Fibroblast of lung (primary cell): ENCODE measurements at regions not wholly inside any gene's neighbourhood (a gene's known extent, or its start where the extent isn't known, plus 50 kb on each side); places are given as distances from the start of the nearest gene placed in this dataset.

Experiments
- DNase-seq, 2 donors: peaks; one replicate each; pipeline versions ENCODE4 v3.0.0 to v3.0.0-alpha.2; 2010; ENCODE audit warnings: low read depth in 2 of 2
- H2AFZ ChIP-seq: 2 replicates; pipeline ENCODE4 v1.5.1; 2012; ENCODE audit warnings: low read length, control low read depth, inconsistent platforms
- H3K27ac ChIP-seq: 2 replicates; pipeline ENCODE4 v1.5.1; 2011; ENCODE audit warnings: low read length, control low read depth; ENCODE audit not compliant: insufficient read depth
- H3K27me3 ChIP-seq: 2 replicates; pipeline ENCODE4 v1.5.1; 2011; ENCODE audit warnings: mild to moderate bottlenecking, low read length; ENCODE audit not compliant: control insufficient read depth, insufficient read depth
- H3K36me3 ChIP-seq: 2 replicates; pipeline ENCODE4 v1.5.1; 2011; ENCODE audit warnings: low read length; ENCODE audit not compliant: control insufficient read depth, insufficient read depth
- H3K4me1 ChIP-seq: 2 replicates; pipeline ENCODE4 v1.5.1; 2011; ENCODE audit warnings: low read length; ENCODE audit not compliant: control insufficient read depth, insufficient read depth; ENCODE audit errors: extremely low read depth
- H3K4me2 ChIP-seq: 2 replicates; pipeline ENCODE4 v1.5.1; 2011; ENCODE audit warnings: low read length, control low read depth; ENCODE audit not compliant: insufficient read depth; ENCODE audit errors: extremely low read depth
- H3K4me3 ChIP-seq, 4 experiments: fragments of 200-600 bp in 1 of 4; sonication (generic) in 1 of 4; replicated peaks in 1 of 4; 2 replicates each; pipeline ENCODE4 v1.5.1; 2011 to 2016; ENCODE audit warnings: low read length in 4 of 4, low read depth in 3 of 4, mild to moderate bottlenecking in 3 of 4, control low read depth in 2 of 4, inconsistent platforms in 1 of 4, mixed read lengths in 1 of 4; ENCODE audit not compliant: insufficient read depth in 1 of 4; ENCODE audit errors: control extremely low read depth in 1 of 4
- H3K79me2 ChIP-seq: 2 replicates; pipeline ENCODE4 v1.5.1; 2012; ENCODE audit warnings: mild to moderate bottlenecking, low read length, inconsistent platforms; ENCODE audit not compliant: control insufficient read depth, insufficient read depth
- H3K9ac ChIP-seq: 2 replicates; pipeline ENCODE4 v1.5.1; 2011; ENCODE audit warnings: mild to moderate bottlenecking, low read length, control low read depth; ENCODE audit not compliant: insufficient read depth
- H3K9me3 ChIP-seq: 2 replicates; pipeline ENCODE4 v1.5.1; 2012; ENCODE audit warnings: low read depth, low read length; ENCODE audit not compliant: control insufficient read depth, insufficient read depth
- H4K20me1 ChIP-seq: 2 replicates; pipeline ENCODE4 v1.5.1; 2011; ENCODE audit warnings: low read length; ENCODE audit not compliant: control insufficient read depth, insufficient read depth; ENCODE audit errors: extremely low read depth
- CTCF ChIP-seq, 2 donors: IDR thresholded peaks in 1 of 2; conservative IDR thresholded peaks in 1 of 2; 1 replicate in 1 of 2; 2 replicates in 1 of 2; pipeline ENCODE4 v1.5.1; 2011 to 2012; ENCODE audit warnings: low read length in 2 of 2, control low read depth in 1 of 2, inconsistent platforms in 1 of 2, low read depth in 1 of 2, mild to moderate bottlenecking in 1 of 2
- EZH2 ChIP-seq: IDR thresholded peaks from 2 replicates; pipeline ENCODE4 v1.5.1; 2012; ENCODE audit warnings: low read length, control low read depth, mild to moderate bottlenecking; ENCODE audit errors: missing control alignments

GRCh38 chr14:85057221-85057620, 472.7 kb upstream of the FLRT2 start:
- Histone ChIP-seq H3K4me2 (no peak overlapping the region), H4K20me1 (no peaks in the 10 kb centered on the region), H3K27ac (no peak overlapping the region), H3K4me3 (no peak overlapping the region), H3K79me2 (no peaks in the 10 kb centered on the region), H3K36me3 (no peaks in the 10 kb centered on the region), H3K4me1 (no peaks in the 10 kb centered on the region), H3K27me3 (no peaks in the 10 kb centered on the region), H3K9me3 (no peaks in the 10 kb centered on the region), H3K9ac (no peak overlapping the region), H2AFZ (no peak overlapping the region)
- no peak for DNase-seq
- TF ChIP-seq EZH2 (no peak), CTCF (conservative IDR thresholded peaks at IDR 0.05 in 1 of 2, IDR thresholded peaks at IDR 0.05 in 1 of 2; ENCODE audit: low read depth in 1 of 2, low read length in 2 of 2) (no peak)

GRCh38 chr14:85058150-85058549, 471.8 kb upstream of the FLRT2 start:
- peak; percentile 12 to 45 for DNase-seq
- no peaks in the 10 kb centered on the region for H3K27me3 ChIP-seq
- no peak for TF ChIP-seq EZH2
- no peak for TF ChIP-seq CTCF (conservative IDR thresholded peaks at IDR 0.05 in 1 of 2, IDR thresholded peaks at IDR 0.05 in 1 of 2; ENCODE audit: low read depth in 1 of 2, low read length in 2 of 2)
- no peaks in the 10 kb centered on the region for H3K9me3 ChIP-seq
- H3K9ac ChIP-seq = no peak overlapping the region
- H2AFZ ChIP-seq = no peak overlapping the region
- no peaks in the 10 kb centered on the region for H3K79me2 ChIP-seq
- no peak overlapping the region for H3K27ac ChIP-seq
- H3K4me1 ChIP-seq = no peaks in the 10 kb centered on the region
- H4K20me1 ChIP-seq = no peaks in the 10 kb centered on the region
- no peak overlapping the region for H3K4me2 ChIP-seq
- no peaks in the 10 kb centered on the region for H3K36me3 ChIP-seq
- no peak overlapping the region for H3K4me3 ChIP-seq

- Histone ChIP-seq H3K27ac (no peak overlapping the region), H3K4me2 (no peak overlapping the region), H3K9me3 (no peaks in the 10 kb centered on the region), H2AFZ (no peak overlapping the region), H3K27me3 (no peaks in the 10 kb centered on the region), H3K36me3 (no peaks in the 10 kb centered on the region), H3K9ac (no peak overlapping the region), H3K4me3 (no peak overlapping the region), H3K79me2 (no peaks in the 10 kb centered on the region), H4K20me1 (no peaks in the 10 kb centered on the region), H3K4me1 (no peaks in the 10 kb centered on the region)
- DNase-seq = peak; percentile 7 to 24
- TF ChIP-seq EZH2 (no peak), CTCF (conservative IDR thresholded peaks at IDR 0.05 in 1 of 2, IDR thresholded peaks at IDR 0.05 in 1 of 2; ENCODE audit: low read depth in 1 of 2, low read length in 2 of 2) (no peak)
These were observed 469.8 kb upstream of the FLRT2 start for GRCh38 chr14:85060121-85060520.
